ENCODE measurements at regions not wholly inside any gene's neighbourhood (a gene's known extent, or its start where the extent isn't known, plus 50 kb on each side); places are given as distances from the start of the nearest gene placed in this dataset.
A peak's percentile ranks its signal among the peaks of the same experiment; 100 is the strongest.

- H3K27me3 ChIP-seq (ENCODE audit: low read length): no peaks in the 10 kb centered on the region
- no peak overlapping the region for H2AFZ ChIP-seq (ENCODE audit: low read length)
- H3K27ac ChIP-seq (ENCODE audit: low read length): no peak overlapping the region
- H4K20me1 ChIP-seq (ENCODE audit: insufficient read depth, low read depth, low read length): no peaks in the 10 kb centered on the region
- H3K9ac ChIP-seq (ENCODE audit: low read length): no peak overlapping the region
- 0 out of 2 replicates have a peak, but pooled peaks cover 4% of the 10 kb centered on the region for H3K9me3 ChIP-seq (ENCODE audit: low read length)
- no peaks in the 10 kb centered on the region for H3K36me3 ChIP-seq (ENCODE audit: insufficient read depth, low read length)
- no peak overlapping the region for H3K4me2 ChIP-seq (ENCODE audit: low read depth, low read length, poor library complexity, severe bottlenecking)
- H3K4me3 ChIP-seq (ENCODE audit: low read length): no peak overlapping the region
- H3K4me1 ChIP-seq (ENCODE audit: low read length): no peaks in the 10 kb centered on the region
- H3K9me2 ChIP-seq (replicated peaks; ENCODE audit: insufficient read depth, low read length): no peaks in the 10 kb centered on the region
- no peak for DNase-seq
- H3K79me2 ChIP-seq (ENCODE audit: low read length): no peaks in the 10 kb centered on the region
Observed at GRCh38 chr16:5791011-5791657, 693.5 kb upstream of the EEF2KMT start.

GRCh38 chr16:5790512-5790911 is 692.9 kb upstream of the EEF2KMT start:
- no peaks in the 10 kb centered on the region for H3K36me3 ChIP-seq (ENCODE audit: insufficient read depth, low read length)
- H3K79me2 ChIP-seq (ENCODE audit: low read length): no peaks in the 10 kb centered on the region
- no peak for DNase-seq
- H3K4me1 ChIP-seq (ENCODE audit: low read length): no peaks in the 10 kb centered on the region
- no peaks in the 10 kb centered on the region for H3K27me3 ChIP-seq (ENCODE audit: low read length)
- no peaks in the 10 kb centered on the region for H3K9me2 ChIP-seq (replicated peaks; ENCODE audit: insufficient read depth, low read length)
- no peaks in the 10 kb centered on the region for H3K9me3 ChIP-seq (ENCODE audit: low read length)
- H3K27ac ChIP-seq (ENCODE audit: low read length): no peak overlapping the region
- H2AFZ ChIP-seq (ENCODE audit: low read length): no peak overlapping the region
- no peak overlapping the region for H3K4me3 ChIP-seq (ENCODE audit: low read length)
- H4K20me1 ChIP-seq (ENCODE audit: insufficient read depth, low read depth, low read length): no peaks in the 10 kb centered on the region
- no peak overlapping the region for H3K4me2 ChIP-seq (ENCODE audit: low read depth, low read length, poor library complexity, severe bottlenecking)
- no peak overlapping the region for H3K9ac ChIP-seq (ENCODE audit: low read length)

- Histone ChIP-seq H3K9ac (ENCODE audit: low read length) (no peak overlapping the region), H3K36me3 (ENCODE audit: insufficient read depth, low read length) (no peaks in the 10 kb centered on the region), H4K20me1 (ENCODE audit: insufficient read depth, low read depth, low read length) (no peaks in the 10 kb centered on the region), H3K9me3 (ENCODE audit: low read length) (no peaks in the 10 kb centered on the region), H3K27me3 (ENCODE audit: low read length) (no peaks in the 10 kb centered on the region), H2AFZ (ENCODE audit: low read length) (no peak overlapping the region), H3K27ac (ENCODE audit: low read length) (no peak overlapping the region), H3K4me1 (ENCODE audit: low read length) (no peaks in the 10 kb centered on the region), H3K9me2 (replicated peaks; ENCODE audit: insufficient read depth, low read length) (no peaks in the 10 kb centered on the region), H3K4me2 (ENCODE audit: low read depth, low read length, poor library complexity, severe bottlenecking) (no peak overlapping the region), H3K4me3 (ENCODE audit: low read length) (no peak overlapping the region), H3K79me2 (ENCODE audit: low read length) (no peaks in the 10 kb centered on the region)
- DNase-seq: no peak
Observed at GRCh38 chr16:5789033-5789432, 691.4 kb upstream of the EEF2KMT start.

GRCh38 chr16:5781436-5781835 is 683.8 kb upstream of the EEF2KMT start:
- H2AFZ ChIP-seq (ENCODE audit: low read length): no peak overlapping the region
- no peak overlapping the region for H3K4me3 ChIP-seq (ENCODE audit: low read length)
- no peaks in the 10 kb centered on the region for H3K4me1 ChIP-seq (ENCODE audit: low read length)
- H3K79me2 ChIP-seq (ENCODE audit: low read length): no peaks in the 10 kb centered on the region
- no peaks in the 10 kb centered on the region for H3K9me3 ChIP-seq (ENCODE audit: low read length)
- no peaks in the 10 kb centered on the region for H3K27me3 ChIP-seq (ENCODE audit: low read length)
- no peaks in the 10 kb centered on the region for H4K20me1 ChIP-seq (ENCODE audit: insufficient read depth, low read depth, low read length)
- no peak overlapping the region for H3K27ac ChIP-seq (ENCODE audit: low read length)
- no peak overlapping the region for H3K9ac ChIP-seq (ENCODE audit: low read length)
- DNase-seq: no peak
- H3K36me3 ChIP-seq (ENCODE audit: insufficient read depth, low read length): no peaks in the 10 kb centered on the region
- H3K9me2 ChIP-seq (replicated peaks; ENCODE audit: insufficient read depth, low read length): no peaks in the 10 kb centered on the region
- no peak overlapping the region for H3K4me2 ChIP-seq (ENCODE audit: low read depth, low read length, poor library complexity, severe bottlenecking)

GRCh38 chr16:5776876-5777275 is 679.3 kb upstream of the EEF2KMT start:
- H4K20me1 ChIP-seq (ENCODE audit: insufficient read depth, low read depth, low read length): no peaks in the 10 kb centered on the region
- no peak overlapping the region for H3K9ac ChIP-seq (ENCODE audit: low read length)
- H3K4me3 ChIP-seq (ENCODE audit: low read length): no peak overlapping the region
- H3K36me3 ChIP-seq (ENCODE audit: insufficient read depth, low read length): no peaks in the 10 kb centered on the region
- H3K27ac ChIP-seq (ENCODE audit: low read length): no peak overlapping the region
- H3K79me2 ChIP-seq (ENCODE audit: low read length): no peaks in the 10 kb centered on the region
- H3K4me2 ChIP-seq (ENCODE audit: low read depth, low read length, poor library complexity, severe bottlenecking): no peak overlapping the region
- H3K9me3 ChIP-seq (ENCODE audit: low read length): no peaks in the 10 kb centered on the region
- no peak for DNase-seq
- no peaks in the 10 kb centered on the region for H3K4me1 ChIP-seq (ENCODE audit: low read length)
- no peaks in the 10 kb centered on the region for H3K9me2 ChIP-seq (replicated peaks; ENCODE audit: insufficient read depth, low read length)
- no peaks in the 10 kb centered on the region for H3K27me3 ChIP-seq (ENCODE audit: low read length)
- no peak overlapping the region for H2AFZ ChIP-seq (ENCODE audit: low read length)

GRCh38 chr16:5775916-5776315 is 678.3 kb upstream of the EEF2KMT start:
- H3K36me3 ChIP-seq (ENCODE audit: insufficient read depth, low read length): no peaks in the 10 kb centered on the region
- DNase-seq: no peak
- no peaks in the 10 kb centered on the region for H3K9me3 ChIP-seq (ENCODE audit: low read length)
- no peaks in the 10 kb centered on the region for H3K4me1 ChIP-seq (ENCODE audit: low read length)
- H4K20me1 ChIP-seq (ENCODE audit: insufficient read depth, low read depth, low read length): no peaks in the 10 kb centered on the region
- no peaks in the 10 kb centered on the region for H3K79me2 ChIP-seq (ENCODE audit: low read length)
- no peak overlapping the region for H3K4me3 ChIP-seq (ENCODE audit: low read length)
- H3K27ac ChIP-seq (ENCODE audit: low read length): no peak overlapping the region
- H3K4me2 ChIP-seq (ENCODE audit: low read depth, low read length, poor library complexity, severe bottlenecking): no peak overlapping the region
- H3K9me2 ChIP-seq (replicated peaks; ENCODE audit: insufficient read depth, low read length): no peaks in the 10 kb centered on the region
- no peaks in the 10 kb centered on the region for H3K27me3 ChIP-seq (ENCODE audit: low read length)
- H3K9ac ChIP-seq (ENCODE audit: low read length): no peak overlapping the region
- no peak overlapping the region for H2AFZ ChIP-seq (ENCODE audit: low read length)

- Histone ChIP-seq H3K79me2 (ENCODE audit: low read length) (no peaks in the 10 kb centered on the region), H3K9me2 (replicated peaks; ENCODE audit: insufficient read depth, low read length) (no peaks in the 10 kb centered on the region), H3K36me3 (ENCODE audit: insufficient read depth, low read length) (no peaks in the 10 kb centered on the region), H3K27ac (ENCODE audit: low read length) (no peak overlapping the region), H3K9me3 (ENCODE audit: low read length) (no peaks in the 10 kb centered on the region), H3K4me1 (ENCODE audit: low read length) (no peaks in the 10 kb centered on the region), H2AFZ (ENCODE audit: low read length) (no peak overlapping the region), H3K27me3 (ENCODE audit: low read length) (no peaks in the 10 kb centered on the region), H4K20me1 (ENCODE audit: insufficient read depth, low read depth, low read length) (no peaks in the 10 kb centered on the region), H3K4me3 (ENCODE audit: low read length) (no peak overlapping the region), H3K4me2 (ENCODE audit: low read depth, low read length, poor library complexity, severe bottlenecking) (no peak overlapping the region), H3K9ac (ENCODE audit: low read length) (no peak overlapping the region)
- no peak for DNase-seq
Observed at GRCh38 chr16:5770118-5770517, 672.5 kb upstream of the EEF2KMT start.

GRCh38 chr16:5769513-5769912 is 671.9 kb upstream of the EEF2KMT start:
- H3K27me3 ChIP-seq (ENCODE audit: low read length): no peaks in the 10 kb centered on the region
- no peaks in the 10 kb centered on the region for H3K9me2 ChIP-seq (replicated peaks; ENCODE audit: insufficient read depth, low read length)
- H4K20me1 ChIP-seq (ENCODE audit: insufficient read depth, low read depth, low read length): no peaks in the 10 kb centered on the region

GRCh38 chr16:5768445-5768844 is 670.9 kb upstream of the EEF2KMT start:
- H3K4me3 ChIP-seq (ENCODE audit: low read length): no peak overlapping the region
- no peak overlapping the region for H3K27ac ChIP-seq (ENCODE audit: low read length)
- H3K4me1 ChIP-seq (ENCODE audit: low read length): no peaks in the 10 kb centered on the region
- no peaks in the 10 kb centered on the region for H4K20me1 ChIP-seq (ENCODE audit: insufficient read depth, low read depth, low read length)
- no peaks in the 10 kb centered on the region for H3K9me3 ChIP-seq (ENCODE audit: low read length)
- peak; percentile 34 for DNase-seq
- H3K9me2 ChIP-seq (replicated peaks; ENCODE audit: insufficient read depth, low read length): no peaks in the 10 kb centered on the region
- no peak overlapping the region for H3K9ac ChIP-seq (ENCODE audit: low read length)
- no peaks in the 10 kb centered on the region for H3K36me3 ChIP-seq (ENCODE audit: insufficient read depth, low read length)
- H2AFZ ChIP-seq (ENCODE audit: low read length): no peak overlapping the region
- no peaks in the 10 kb centered on the region for H3K79me2 ChIP-seq (ENCODE audit: low read length)
- H3K27me3 ChIP-seq (ENCODE audit: low read length): no peaks in the 10 kb centered on the region
- H3K4me2 ChIP-seq (ENCODE audit: low read depth, low read length, poor library complexity, severe bottlenecking): no peak overlapping the region

More at GRCh38 chr16:5769513-5769912, 671.9 kb upstream of the EEF2KMT start:
- Histone ChIP-seq H3K27ac (ENCODE audit: low read length) (no peak overlapping the region), H3K79me2 (ENCODE audit: low read length) (no peaks in the 10 kb centered on the region), H2AFZ (ENCODE audit: low read length) (no peak overlapping the region), H3K4me1 (ENCODE audit: low read length) (no peaks in the 10 kb centered on the region), H3K9me3 (ENCODE audit: low read length) (no peaks in the 10 kb centered on the region), H3K36me3 (ENCODE audit: insufficient read depth, low read length) (no peaks in the 10 kb centered on the region), H3K4me2 (ENCODE audit: low read depth, low read length, poor library complexity, severe bottlenecking) (no peak overlapping the region), H3K4me3 (ENCODE audit: low read length) (no peak overlapping the region), H3K9ac (ENCODE audit: low read length) (no peak overlapping the region)
- DNase-seq: no peak

All from Karpas-422 (cell line).